Fibroblast of skin of left biceps (primary cell): ENCODE measurements at regions not wholly inside any gene's neighbourhood (a gene's known extent, or its start where the extent isn't known, plus 50 kb on each side); places are given as distances from the start of the nearest gene placed in this dataset.
"Not testable (repeated sequence)": the region's sequence is repeated elsewhere in the genome, so short reads cannot be mapped to it uniquely, and the experiment has no call there.

ENCODE experiments used
- DNase-seq, 2 experiments: peaks; one replicate each; pipeline ENCODE4 v3.0.0-alpha.2; 2013; ENCODE audit warnings: low read depth in 2 of 2

DNA sequence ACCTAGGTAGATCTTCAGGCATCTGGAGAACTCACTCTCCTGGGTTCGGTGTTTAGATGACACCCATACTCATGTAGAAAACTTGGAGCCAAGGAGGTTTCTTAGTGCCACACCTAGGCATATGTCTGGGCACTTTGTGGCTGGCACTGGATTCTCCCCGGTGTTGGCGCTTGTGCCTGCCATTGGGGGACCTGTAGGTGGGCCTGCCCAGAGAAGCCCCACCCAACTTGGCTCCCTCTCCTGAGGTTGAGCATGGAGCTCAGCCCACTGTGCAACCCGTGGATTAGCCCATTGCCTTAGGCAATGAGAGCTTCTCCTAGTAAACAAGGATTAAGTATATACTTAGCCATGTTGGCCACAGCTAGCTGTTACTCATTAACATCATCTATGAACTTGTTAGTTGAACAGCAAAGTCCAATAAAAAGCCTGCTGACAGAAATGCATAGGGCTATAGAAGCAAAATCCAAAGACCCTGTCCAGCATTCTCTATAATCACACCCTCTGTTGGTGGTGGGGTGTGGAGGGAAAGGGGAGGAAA lies 335.5 kb upstream of the CHORDC1 start:
- no peak for DNase-seq

DNA sequence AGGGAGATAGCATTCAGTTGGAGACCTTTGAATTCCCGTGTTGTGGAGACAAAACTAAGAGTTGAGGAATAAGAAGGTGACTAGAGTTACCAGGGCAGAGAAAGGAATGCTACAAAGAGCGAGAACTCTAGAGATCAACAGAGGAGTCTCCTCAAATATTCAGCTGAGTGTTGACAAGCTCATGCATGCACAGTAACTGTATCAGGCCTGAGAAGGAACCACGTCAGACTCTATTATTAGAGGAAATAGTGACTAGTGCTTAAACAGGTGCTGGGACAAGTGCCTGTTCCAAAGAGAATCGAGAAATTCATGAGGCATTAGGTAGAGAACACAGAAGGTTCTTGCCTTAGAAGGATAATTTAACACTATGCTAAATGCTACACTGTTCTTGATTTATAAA lies 333.8 kb upstream of the CHORDC1 start:
- no peak for DNase-seq

DNA sequence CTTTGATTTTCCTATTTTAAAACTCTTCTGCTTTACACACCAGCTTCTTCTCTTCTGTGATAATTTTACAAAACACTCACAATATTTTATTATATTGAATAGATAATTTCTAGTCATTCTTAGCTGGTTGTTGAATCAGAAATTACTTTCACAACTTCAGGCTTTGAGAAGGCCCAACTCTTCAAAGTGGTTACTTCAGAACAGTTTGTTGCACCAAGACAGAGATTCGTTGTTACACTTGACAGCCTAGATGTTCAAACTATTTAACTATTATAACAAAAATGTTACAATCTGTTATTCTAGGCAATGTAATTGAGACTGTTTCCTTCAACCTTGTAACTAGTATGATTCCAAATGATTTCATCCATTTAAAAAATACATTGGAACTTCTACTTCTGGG lies 333.2 kb upstream of the CHORDC1 start:
- DNase-seq: no peak

DNA sequence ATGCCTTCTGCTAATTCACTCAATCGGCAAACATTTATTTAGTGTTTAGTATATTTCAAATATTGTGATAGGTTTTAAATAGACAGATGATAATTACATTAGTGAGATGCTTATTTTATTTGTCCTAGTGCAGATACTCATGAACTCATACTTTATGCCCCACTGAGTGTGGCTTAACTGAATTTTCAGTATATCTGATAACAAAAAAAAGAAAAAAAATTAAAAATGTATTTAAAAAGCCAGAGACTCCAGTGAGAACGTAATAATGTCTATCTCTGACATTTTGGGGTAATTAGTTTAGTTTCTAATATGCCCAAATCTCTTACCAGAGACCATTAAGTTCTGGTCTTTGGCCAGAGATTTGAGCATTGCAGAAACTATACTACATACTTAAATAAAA lies 332.6 kb upstream of the CHORDC1 start:
- no peak for DNase-seq

DNA sequence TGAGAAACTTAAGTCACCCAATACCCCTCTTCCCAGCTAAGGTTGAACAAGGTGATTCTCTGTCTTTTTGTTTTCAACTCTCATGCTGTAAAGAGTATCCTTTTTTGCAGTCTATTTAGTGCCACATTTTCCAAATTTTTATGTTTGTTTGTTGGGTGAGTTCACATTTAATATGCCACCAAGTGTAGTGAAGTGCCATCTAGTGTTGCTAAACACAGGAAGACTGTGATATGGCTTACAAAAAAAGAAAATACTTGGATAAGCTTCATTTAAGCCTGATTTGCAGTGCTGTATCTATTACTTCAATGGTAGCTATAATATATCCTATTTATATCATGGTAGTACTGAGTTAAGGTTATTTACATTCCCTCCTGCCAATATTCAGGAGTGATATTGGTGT lies 319.2 kb upstream of the CHORDC1 start:
- no peak for DNase-seq

DNA sequence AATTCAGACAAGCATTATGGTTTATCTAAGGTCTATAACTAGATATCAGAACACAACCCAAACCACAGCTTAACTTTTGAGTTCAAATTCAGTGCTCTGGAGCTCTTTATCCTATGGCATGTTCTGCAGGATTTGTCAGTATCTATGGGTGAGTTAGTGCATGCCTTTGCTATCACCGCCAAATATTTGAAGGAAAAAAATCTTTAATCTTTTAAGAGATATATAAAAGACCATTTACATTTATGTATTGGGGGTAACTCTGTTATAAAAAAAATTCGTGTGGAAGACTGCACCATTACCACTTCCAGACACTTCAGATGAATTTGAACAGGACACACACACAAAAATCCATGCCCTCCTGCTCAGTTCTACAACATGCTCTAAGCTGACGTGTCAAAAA lies 313.5 kb upstream of the CHORDC1 start:
- DNase-seq: no peak

DNA sequence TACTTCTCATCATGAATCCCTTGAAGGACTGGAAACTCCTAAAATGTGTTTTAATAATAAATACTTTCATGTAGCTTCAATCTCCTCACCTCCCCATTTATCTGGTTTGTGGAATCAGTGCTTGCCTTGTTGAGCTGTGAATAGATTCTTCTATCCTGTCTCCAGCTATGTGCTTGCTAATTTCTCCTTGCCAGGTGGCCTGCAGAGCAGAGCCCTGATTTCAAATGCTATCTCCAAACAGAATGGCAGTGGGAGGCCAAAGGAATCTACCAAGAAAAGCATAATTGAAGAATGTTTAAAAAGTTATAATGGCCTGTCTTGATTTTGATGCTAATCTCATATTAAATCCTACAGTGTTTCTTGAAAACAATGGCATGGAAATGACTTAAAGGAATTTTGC lies 309.3 kb upstream of the CHORDC1 start:
- no peak for DNase-seq

DNA sequence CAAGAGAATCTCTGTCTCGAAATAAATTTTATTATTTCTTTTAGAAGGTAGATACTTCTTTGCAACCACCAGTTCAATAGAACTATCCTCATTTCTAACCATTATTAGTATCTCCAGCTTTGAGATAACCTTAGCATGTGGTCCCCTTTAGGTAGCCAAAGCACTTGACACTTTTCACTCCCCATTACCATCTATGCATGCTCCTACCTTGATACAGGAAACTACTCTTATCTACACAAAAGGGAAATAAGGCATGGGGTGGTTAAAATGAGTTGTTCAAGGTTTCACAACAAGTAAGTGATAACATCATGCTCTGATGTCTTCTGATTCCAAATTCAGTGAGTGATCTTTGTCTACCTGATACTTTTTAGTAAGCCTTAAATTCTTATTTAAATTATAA lies 308.2 kb upstream of the CHORDC1 start:
- no peak for DNase-seq

DNA sequence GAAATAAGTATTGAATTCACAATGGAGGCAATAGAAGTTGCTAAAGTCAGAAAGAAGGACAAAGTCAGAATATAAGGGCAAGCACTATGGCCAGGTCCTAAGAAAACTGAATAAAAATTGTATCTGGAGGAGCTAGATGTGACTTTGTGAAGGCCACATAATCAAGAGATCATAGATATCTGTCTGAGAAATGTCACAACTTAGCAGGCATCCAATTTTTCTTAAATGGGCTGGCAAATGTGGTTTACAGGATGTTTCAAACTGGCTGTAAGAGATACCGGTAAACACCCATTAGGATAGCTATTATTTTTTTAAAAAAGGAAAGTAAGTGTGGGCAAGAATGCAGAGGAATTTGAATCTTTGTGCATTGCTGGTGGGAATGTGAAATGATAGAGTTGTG lies 303.1 kb upstream of the CHORDC1 start:
- DNase-seq: no peak

DNA sequence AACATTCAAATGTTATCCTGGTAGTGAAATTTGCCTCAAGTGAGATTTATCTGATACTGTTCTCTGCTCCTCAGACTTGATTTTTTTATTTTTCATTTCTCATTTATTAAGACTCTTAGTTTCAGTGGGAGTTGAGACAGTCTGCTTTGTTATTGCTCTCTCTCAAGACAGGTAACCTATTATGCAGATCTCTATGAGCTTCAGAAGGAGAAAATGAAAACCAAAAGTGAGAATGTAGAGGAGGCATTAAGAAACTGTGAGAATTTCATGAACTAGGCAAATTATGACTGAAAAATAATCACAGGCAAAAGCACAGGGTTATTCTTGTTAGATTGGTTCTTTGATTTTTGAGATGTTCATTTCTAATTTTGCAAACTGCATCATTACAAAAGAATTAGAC lies 290.0 kb upstream of the CHORDC1 start:
- DNase-seq: no peak

DNA sequence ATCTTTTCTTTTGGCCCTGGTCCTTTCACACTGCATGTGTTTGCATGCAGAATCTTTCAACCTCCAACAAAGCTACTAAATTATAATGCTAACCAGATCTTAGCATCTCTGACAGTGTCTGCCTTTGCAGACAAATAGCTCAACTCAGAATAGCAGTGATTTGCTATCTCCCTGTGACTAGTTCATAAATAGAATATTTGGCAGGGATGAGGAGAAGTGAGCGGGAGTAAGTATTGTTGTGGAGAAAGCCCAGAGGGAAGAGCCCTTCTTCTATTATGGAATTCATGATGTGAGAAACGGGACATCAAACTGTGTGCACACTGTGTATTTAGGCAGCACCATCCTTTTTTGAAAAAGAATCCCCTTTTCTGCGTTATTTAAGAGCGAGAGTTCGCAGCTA lies 288.0 kb upstream of the CHORDC1 start:
- no peak for DNase-seq

DNA sequence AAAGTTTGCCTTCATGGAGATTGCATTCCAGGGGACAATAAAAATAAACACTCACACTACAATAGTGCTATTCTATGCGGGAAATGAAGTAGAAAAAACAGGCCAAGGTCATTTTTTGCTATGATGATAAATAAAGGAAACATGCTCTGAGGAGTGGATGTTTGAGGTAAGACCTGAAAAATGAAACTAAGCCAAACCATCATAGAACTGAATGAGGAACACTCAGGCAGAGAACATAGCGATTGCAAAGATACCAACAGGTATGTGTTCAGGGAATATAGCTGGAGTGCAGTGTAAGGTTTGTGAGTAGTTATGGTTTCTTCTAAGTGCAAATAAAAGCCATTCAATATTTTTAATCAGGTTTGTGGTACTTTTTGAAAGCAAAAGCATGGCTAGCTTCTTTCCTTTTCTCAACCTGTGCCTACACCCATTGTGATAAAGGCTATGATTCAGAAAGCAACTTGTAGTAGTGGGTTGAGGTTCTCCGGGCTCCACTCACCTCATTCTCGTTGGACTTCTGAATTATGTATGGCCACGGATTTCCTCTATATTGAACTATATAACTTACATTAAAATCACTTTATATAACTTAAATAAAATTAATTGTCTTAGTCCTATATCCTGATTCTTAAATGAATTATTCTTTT lies 278.2 kb upstream of the CHORDC1 start:
- DNase-seq: no peak

DNA sequence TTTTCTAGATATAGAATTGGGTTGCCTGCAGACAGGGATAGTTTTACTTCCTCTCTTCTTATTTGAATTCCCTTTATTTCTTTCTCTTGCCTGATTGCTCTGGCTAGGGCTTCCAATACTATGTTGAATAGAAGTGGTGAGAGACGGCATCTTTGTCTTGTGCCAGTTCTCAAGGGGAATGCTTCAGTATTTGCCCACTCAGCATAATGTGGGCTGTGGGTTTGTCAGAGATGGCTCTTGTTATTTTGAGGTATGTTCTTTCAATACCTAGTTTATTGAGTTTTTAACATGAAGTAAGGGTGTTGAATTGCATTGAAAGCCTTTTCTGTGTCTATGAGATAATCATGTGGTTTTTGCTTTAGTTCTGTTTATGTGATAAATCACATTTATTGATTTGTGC lies 273.9 kb upstream of the CHORDC1 start:
- DNase-seq: no peak

DNA sequence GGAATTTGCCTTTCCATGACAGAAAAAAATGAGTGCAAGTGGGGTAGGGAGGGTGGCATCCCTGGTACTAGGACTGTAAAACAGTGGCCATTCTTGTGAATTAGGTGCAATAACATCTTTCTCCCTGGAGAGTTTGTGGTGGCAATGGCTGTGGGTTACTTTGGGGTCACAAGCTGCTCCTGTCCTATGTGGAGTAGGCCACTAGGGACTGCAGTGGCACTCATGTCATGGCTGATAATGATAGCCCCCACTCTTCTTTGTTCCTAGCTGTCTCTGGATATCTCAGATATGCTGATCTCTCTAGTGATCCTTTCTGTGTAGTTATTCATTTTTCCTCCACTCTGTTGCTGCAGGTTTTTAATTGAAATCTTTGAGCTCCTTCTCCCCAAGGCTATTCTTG lies 270.5 kb upstream of the CHORDC1 start:
- no peak for DNase-seq

DNA sequence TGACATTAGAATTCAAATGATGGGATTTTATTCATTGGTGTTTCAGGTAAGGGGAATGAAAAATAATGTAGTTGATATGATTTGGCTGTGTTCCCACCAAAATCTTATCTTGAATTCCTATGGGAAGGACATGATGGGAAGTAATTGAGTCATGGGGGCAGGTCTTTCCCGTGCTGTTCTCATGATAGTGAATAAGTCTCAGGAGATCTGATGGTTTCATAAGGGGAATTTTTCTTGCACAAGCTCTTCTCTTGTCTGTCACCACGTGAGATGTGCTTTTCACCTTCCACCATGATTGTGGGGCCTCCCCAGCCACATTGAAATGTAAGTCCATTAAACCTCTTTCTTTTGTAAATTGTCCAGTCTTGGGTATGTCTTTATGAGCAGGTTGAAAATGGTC lies 268.6 kb upstream of the CHORDC1 start:
- no peak for DNase-seq

DNA sequence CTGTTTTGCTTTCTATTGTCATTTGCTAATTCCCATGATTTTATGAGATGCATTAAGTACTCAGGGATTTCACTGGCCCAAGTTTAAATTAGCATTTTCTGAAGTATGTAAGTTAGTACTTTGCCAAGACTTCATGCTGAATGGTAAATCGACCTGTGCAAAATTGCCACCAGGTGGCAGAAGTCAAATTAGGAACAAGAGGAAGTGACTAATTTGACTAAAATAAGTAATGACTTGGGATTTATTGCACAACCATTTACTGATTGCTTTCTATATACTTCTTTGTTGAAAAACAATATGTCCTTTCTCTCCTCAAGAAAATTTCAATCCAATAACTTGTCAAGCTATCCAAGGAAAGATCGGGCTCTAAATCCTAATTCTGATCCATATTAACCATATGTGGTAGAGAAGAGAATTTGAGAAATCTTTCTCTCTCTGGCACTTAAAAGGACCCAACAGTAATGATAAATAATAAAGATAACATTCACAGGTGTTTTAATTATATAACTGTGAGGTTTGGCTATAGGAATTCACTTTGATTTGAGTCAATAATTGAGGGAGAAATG lies 253.7 kb upstream of the CHORDC1 start:
- no peak for DNase-seq

DNA sequence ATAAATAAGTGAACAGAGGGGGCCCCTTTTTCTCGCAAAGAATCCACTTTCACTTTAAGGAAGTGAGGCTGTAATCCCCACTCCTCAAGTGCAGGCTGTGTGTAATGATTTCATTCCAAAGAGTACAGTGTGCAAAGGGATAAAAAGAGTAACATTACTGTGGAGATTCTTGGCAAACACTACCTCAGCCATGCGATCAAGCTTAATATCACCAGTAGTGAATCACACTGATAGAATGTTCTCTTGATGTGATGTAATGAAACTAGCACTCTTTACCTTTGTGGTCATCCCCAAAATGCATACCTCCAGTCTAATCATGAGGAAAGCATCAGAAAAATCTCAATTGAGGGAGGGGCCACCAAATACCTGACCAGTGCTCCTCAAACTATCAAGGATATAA lies 246.1 kb upstream of the CHORDC1 start:
- DNase-seq: peak; percentile 4 to 10

DNA sequence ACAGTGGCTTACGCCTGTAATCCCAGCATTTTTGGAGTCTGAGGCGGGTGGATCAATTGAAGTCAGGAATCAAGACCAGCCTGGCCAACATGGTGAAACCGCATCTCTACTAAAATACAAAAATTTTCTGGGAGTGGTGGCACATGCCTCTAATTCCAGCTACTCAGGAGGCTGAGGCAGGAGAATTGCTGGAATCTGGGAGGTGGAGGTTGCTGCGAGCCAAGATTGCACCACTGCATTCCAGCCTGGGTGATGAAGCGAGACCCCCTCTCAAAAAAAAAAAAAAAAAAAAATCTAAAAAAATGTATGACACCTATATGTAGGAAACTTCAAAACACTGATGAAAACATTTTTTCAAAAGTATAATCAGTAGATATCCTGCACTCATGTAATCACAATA lies 242.7 kb upstream of the CHORDC1 start:
- DNase-seq: no peak

DNA sequence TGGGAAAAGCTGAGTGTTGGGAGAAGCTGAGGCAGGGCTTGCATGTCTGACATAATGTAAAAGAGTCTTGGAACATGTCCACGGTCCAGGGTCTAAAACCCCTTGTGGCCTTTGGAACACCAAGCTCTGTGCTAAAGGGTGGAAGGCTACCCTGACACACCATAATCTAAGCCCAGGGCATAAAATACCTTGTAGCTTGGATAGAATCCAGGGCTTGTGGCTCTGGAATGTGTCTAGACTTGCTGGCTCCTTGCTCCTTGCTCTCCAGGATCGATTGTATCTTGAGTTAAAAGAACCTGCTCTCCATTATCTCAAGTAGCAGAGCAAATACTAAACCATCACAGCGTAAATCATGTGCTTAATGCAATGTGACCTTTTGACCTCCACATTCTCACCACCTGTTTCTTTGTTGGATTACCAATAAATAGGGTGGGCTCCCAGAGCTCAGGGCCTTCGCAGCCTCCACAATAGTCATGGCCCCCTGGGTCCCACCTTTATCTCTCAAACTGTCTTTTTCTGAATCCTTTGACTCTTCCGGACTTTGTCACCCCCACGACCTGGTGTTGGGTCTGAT lies 232.6 kb upstream of the CHORDC1 start:
- not testable (repeated sequence) for DNase-seq

DNA sequence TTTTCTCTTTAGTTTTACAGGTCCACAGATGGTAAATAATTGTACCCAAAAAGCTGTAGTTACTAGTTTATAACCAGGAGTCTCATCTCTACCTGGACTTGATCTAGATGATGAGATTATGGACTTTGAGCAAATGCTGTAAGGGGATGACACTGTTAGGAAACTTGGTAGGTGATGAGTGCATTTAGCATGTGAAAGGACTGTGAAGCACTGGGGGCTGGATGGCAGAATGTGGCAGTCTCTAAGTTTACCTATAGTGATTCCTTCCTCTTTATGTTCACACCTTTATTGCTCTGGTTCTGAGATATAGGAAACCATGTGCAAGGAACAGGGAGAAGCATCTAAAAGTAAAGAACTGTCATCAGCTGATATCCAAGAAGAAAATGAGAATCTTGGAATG lies 230.7 kb upstream of the CHORDC1 start:
- no peak for DNase-seq

DNA sequence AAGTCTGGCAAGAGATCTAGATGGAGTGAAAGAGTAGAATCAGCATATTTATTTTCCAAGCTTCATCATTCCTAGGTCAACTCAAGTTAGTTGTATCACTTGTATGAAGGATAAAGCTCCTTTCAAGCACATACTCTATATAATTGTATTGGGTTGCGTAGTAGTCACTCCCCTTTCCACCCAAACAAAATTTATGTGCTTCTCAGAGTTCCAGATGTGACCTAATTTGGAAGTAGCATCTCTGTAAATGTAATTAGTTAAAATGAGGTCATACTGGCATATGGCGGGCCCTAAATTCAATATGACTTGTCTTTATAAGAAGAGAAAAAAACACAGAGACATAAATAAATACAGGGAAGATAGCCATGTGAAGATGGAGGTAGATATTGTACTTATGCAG lies 226.8 kb upstream of the CHORDC1 start:
- no peak for DNase-seq

DNA sequence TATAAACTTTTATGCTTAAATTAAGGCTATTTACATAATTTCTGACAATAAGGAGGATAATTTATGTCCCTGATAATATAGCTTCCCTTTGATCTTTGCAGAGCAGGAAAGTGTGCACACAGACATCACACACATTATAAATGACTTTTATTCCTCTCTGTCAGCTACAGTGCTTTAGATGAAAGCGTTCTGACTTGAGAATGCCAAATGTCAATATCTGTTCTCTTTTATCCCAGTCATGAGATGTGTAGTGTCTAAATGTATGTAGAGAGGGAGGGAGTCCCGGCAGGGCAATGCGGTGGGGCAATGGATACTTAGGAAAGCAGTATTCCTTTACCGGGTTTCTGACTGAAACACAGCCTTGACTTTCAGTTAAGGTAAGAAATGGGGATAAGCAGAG lies 225.4 kb upstream of the CHORDC1 start:
- DNase-seq: no peak

DNA sequence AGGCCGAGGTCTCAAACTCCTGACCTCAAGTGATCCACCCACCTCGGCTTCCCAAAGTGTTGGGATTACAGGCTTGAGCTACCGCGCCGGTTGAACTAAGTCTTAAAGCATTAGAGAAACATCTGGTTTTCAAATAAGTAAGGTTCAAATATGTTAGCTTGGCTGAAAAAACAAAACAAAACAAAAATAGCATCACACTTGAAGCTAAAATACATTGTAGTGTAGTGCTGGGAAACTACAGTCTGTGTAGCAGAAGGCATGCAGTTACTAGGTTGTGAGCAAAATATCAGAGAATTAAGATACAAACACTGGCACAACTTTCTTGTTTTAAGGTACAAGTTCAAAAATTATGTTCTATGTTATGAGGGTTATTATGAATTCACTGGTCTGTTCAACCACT lies 224.8 kb upstream of the CHORDC1 start:
- DNase-seq: no peak

DNA sequence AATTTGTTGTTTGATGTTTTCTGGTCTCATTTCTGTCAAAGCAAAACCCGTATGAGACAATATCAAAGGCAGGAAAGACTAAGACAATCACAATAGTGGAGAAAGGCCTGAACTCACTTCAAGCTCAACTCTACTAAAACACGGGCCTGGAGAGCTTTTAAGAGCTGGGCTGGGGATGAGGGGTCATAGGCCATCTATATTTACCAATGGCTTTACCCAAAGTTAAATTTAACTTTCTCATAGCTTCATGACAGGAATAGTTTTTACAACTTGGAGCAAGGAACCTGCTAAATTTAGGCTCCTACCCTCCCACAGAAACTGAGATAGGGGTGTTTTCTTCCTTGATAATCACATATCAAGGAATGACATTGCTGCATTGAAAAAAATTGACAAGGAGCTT lies 223.4 kb upstream of the CHORDC1 start:
- no peak for DNase-seq
